ENCODE measurements at regions not wholly inside any gene's neighbourhood (a gene's known extent, or its start where the extent isn't known, plus 50 kb on each side); places are given as distances from the start of the nearest gene placed in this dataset.

DNA sequence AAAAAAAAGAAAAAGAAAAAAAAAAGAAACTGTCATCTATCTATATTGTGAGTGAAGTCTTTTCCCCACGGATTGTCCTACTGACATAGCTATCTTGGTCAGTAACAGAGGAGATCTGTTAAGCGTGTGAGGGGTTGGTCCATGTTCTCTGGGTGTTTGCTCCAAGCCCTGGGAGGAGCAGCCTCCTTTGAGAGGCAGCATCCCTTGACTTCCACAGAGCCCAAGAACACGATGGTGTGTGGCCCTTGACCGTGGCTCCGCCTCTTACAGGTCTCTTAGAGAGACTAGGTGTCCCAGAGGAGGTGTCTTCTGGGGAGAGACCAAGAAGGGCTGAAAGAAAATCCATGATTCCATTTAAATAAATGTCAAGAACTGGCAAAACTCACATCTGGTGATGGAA lies 60.1 kb upstream of the GTSF1L start:
- TF ChIP-seq CTCF (conservative IDR thresholded peaks at IDR 0.05) (no peak), ZFX (IDR thresholded peaks at IDR 0.05) (no peak)

All from C4-2B (cell line).